TTC549 (cell line): ENCODE measurements at regions not wholly inside any gene's neighbourhood (a gene's known extent, or its start where the extent isn't known, plus 50 kb on each side); places are given as distances from the start of the nearest gene placed in this dataset.

Experiments
- FAIRE-seq: peaks from 2 replicates; lab custom pipeline; 2012; peaks lifted over from hg19 to GRCh38; lab: Jason Lieb, UNC

DNA sequence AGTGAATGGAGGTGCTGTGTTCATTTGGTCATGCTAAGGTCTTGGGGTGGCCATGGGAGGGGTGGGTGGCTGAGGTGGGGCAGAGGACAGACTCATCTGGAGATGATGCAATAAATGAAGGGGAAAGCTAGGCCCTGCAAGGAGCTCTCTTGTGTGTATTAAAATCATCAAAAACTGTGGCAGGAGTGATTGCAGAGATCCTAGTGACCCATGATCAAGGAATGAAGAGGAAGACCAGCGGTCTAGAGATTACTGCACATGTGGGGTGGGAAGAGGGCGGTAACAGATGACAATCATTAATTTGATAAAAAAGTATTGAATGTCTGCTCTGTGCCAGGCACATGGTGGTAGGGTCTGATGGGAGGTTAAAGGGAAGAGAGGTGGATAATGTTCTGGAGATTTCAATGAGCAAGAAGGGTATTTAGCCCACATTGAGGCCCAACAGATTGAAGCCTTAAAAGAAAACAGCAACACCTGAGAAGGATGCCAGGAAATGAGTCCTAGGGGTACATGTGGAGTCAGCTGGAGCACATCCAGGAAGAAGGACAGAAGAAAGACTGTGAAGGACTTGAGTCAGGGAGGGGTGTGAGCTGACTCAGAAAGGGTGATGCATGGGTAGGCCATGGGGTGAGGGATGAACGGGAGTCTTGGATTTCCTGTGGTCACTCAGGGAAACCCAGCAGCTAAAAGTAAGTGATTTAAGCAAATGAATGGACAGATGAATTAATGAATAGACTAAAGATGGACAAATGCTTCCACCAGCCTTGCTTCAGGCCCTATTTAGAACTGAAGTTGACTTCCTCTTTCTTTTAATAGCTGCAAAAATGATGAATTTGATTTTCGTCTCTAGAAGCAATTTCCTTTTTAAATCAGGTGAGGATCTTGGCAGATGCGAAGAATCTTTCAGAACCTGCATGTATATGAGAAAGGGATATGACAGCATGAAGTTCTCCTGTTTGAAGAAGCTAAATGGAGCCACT, 83.1 kb upstream of the IGFBP3 start:
- FAIRE-seq: no peak

DNA sequence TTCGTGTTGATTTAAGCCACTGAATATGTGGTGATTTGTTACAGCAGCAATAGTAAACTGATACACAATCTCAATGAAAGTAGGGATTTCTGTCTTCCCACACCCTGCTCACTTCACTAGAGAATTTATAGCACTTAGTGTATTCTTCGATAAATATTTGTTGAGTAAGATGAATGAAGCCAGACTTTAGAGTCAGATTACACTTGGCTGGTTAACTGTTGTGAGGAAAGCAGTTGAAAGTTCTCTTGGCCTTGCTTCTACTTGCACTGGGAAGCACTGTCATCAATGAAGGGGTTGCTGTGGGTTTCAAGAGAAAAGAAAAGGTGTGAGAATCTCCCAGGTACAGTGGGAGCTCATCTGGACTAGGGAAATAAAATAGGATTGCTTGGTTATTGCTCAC, 82.1 kb upstream of the IGFBP3 start:
- FAIRE-seq: no peak

GRCh38 chr7:46000513-46000912, 79.4 kb upstream of the IGFBP3 start:
- no peak for FAIRE-seq

- FAIRE-seq: no peak
Measured at GRCh38 chr7:45999541-45999940, 78.5 kb upstream of the IGFBP3 start.

- no peak for FAIRE-seq
Measured at GRCh38 chr7:45998506-45998905, 77.4 kb upstream of the IGFBP3 start.

GRCh38 chr7:45993621-45994020, 72.5 kb upstream of the IGFBP3 start:
- FAIRE-seq: no peak

DNA sequence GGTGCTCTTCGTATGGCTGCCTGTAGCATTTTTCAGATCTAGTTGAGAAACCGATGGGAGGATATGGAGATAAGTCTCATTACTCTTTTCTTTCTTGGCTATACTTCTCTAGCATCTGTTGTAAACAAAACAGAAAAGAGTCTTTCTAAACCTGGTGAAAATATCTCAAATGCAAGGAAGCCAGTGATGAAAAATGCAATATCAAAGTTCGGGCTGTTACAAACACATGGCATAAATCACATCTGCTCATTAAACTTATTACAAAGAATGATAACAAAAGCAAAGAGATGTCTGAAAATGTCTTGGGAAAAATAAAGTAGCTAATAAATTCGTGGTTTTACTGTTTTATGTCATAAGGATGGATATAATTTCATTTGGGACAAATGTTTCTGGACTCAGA, 71.8 kb upstream of the IGFBP3 start:
- FAIRE-seq: no peak

- FAIRE-seq: no peak
Measured at GRCh38 chr7:45990276-45990675, 69.2 kb upstream of the IGFBP3 start.

- no peak for FAIRE-seq
Measured at GRCh38 chr7:45988405-45989057, 67.5 kb upstream of the IGFBP3 start.

DNA sequence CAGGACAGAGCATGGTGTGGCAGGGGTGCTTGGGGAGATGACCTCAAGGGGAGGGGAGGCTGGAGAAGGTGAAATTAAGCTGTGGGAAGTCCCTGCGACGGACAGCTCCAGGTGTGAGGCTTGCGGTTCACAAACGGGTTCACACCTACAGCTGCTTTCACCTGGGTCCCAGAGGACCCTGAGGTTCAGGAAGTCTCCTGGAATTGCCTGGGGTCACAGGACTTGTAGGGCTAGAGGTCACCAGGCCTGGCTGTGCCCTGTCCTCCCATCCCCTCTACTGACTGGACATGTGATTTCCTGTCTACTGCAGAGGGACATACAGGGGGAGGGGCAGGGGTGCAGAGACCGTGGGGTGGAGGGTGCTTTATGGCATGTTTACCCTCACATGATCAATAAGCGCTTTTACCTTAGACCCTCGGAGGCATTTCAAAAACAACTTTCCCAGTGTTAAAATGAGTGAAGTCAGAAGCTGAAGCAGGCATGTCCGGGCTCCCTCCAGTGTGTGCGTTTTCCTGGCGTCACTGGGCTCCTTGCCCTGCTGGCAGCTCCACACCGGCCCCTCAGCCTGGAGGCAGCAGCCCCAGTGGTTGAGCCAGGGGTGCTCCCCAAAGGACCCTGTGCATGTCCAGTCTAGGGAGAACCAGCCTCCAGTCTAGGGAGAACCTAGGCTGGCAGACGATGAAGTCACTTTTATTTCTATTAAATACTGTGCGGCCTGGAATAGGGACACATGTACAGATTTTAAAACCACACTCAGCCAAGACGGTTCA, 66.6 kb upstream of the IGFBP3 start:
- no peak for FAIRE-seq

DNA sequence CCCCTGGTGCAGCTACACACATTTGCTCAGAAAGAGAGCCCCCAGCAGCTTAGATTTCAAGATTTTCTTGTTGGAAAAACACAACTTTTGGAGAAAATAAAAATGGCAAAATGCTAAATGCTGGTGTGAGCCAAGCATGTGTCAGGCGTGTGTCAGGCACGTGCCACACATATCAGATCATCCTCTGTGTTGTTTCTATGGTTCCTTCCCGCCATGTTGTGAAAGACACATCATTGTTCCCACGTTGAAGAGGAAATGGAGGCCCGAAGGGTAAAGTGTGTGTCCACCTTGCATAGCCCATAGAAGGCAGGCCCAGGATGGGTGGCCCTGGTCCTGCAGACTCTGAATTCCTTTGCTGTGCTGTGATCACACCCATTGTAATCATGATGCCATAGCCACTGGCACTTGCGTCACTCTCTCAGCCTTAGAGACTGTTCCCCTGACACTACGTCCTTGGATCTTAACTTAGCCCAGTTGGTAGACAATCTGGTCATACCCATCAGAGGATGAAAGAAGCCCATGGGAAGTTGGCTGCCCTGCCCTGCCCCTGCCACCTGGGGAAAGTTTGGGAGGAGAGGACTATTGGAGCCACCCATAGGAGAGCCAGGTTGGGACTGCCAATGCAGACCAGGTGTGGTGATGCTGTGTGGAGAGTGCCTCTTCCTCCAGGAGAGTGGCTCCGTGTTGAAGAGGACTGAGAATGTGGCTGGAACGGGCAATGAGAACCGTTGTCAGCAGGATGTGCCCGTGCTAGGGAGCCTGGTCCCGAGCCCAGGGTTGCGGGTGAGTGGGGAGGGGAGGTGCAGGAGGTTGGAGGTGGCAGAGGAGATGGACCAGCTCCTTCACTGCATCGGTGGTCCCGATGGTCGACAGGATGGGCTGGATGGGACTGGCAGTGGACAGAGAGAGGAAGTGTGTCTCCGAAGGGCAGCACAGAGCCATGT, 65.6 kb upstream of the IGFBP3 start:
- no peak for FAIRE-seq

GRCh38 chr7:45985902-45986301, 64.8 kb upstream of the IGFBP3 start:
- FAIRE-seq: no peak

DNA sequence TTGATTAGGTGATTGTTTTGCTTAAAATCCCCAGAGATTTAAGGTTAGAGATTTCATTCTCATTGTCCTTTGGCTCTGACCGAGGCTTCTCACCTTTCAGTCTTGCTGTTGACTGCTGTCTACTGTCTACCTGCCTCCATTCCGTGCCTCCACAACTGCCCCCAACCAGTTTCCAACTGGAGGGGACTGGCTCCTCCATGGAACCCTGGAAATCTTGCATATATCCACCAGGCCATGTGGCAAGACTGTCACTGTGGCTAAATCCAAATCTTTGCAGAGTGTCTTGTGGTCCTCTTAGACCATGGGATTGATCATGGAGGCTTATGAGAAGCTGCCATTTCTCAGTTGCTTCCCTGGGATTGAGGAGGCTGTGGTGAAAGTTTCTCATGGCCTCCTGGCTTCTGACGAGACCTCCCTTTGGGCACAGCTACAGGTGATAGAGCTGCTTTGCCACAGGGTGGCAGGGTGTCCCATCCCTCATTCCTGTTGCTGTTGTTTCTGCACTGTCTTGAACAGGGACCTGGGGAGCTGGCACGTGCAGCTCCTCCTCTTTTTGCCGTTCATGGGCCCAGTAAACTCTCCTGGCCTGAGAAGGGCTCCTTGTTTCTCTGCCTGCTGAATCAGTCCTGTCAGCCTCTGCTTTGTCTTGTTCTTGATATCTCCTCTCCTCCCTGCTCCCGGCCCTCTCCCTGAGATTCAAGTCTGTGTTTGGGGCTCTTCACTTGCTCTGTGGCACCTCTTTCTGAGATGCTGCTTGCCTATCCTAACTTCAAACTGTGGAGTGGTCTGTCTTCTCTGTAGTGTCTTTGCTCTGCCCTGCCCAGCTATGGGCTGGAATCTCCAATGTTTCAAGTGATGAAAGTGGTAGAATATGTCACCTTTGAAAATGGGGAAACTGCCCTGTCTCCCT, 63.6 kb upstream of the IGFBP3 start:
- FAIRE-seq: no peak

- no peak for FAIRE-seq
Measured at GRCh38 chr7:45983720-45984255, 62.7 kb upstream of the IGFBP3 start.

DNA sequence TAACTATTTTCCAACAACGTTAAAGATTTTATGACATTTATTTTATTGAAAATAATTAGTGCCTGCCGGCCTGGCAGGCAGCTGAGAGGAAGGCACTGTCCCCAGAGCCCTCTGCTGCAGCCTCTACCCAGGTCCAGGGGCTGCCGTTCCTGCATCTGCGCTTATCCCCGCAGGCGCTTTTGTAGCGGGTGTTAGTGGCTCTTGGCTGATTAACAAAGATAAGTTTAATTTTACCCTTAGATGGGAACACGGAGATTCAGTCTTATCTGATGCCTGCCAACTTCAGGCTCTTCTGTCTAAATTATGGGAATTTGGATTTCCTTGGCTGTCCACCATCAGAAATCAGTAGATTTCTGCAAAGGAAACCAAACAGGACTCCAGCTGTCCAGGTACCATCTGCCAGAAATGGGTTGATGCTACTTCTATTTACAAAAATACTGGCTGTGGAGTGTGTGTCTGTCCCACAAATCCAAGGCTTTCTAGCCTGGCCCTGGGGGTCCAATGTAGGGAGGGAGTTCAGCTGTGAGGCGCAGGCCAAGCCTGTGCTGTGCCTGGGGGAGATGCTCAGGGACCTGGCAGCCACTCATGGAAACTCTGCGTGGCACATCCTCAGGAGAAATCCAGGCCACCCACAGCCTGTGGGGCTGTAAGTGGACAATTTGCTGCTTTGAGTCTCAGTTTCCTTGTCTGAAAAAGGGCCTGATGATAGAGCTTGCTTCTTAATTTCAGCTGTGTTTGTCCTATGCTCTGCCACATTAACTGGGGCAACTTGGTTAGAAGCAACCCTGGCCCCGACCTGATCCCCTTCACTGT, 62.0 kb upstream of the IGFBP3 start:
- no peak for FAIRE-seq

DNA sequence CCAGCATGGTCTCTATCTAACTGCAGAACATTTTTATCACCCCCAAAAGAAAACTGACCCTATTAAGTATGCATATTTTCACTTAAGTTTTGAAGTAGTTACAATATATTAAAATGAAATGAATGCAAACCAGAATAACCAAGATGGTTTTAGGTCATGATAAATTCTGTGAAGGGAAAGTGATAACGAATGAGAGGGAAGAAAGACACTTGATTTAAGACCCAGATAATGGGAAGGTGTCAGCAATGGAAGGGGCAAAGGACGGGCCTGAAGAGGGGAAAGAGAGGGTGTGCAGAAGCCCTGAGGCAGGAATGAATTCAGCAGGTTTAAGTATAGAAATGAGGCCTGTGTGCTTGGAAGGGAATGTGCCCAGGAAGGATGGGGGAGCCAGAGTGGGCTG, 61.1 kb upstream of the IGFBP3 start:
- no peak for FAIRE-seq

DNA sequence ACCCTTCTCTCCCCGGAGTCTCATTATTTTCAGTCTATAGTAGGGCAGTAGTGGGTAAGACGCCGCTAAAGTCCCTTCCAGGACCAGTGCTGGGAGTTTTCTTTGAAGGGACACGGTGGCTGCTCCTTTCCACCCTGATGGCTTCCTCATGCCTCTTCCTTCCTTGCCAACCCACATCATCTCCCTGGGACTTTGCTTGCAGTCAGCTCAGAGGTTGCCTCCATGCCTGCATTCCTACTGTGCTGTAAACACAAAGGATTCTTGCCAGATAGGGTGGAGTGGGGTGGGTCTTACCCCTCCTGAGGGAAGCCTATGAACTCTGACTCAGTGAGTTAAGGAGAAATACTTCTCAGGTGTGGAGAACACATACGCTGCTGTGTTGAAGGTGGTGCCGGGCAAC, 59.9 kb upstream of the IGFBP3 start:
- FAIRE-seq: no peak

- FAIRE-seq: no peak
Measured at GRCh38 chr7:45980181-45980905, 59.3 kb upstream of the IGFBP3 start.
